HepG2 (cell line): ENCODE measurements at regions not wholly inside any gene's neighbourhood (a gene's known extent, or its start where the extent isn't known, plus 50 kb on each side); places are given as distances from the start of the nearest gene placed in this dataset.

Source experiments
- ATAC-seq: fragments of 200-7000 bp; cut with Tn5 transposase; 3 replicates; pipeline ENCODE4 v1.9.1; 2020; ENCODE audit warnings: mild to moderate bottlenecking, moderate library complexity
- BruUV-seq: library from RNA; stranded (reverse); fragments of 400-500 nt; replicated peaks from 2 replicates; lab custom pipeline; 2021; lab: Mats Ljungman, UMichigan
- CTCF ChIA-PET: fragments of 300-600 bp; formaldehyde crosslinking; extraction: SDS; loops from one replicate; lab custom pipeline; 2021; ENCODE audit warnings: low total read pairs, inconsistent platforms, low intra/inter-chr PET ratio; lab: Yijun Ruan, JAX
- POLR2A ChIA-PET: fragments of 350-600 bp; sonication (Branson Sonifier 250); formaldehyde crosslinking; loops from one replicate; lab custom pipeline; 2020; ENCODE audit warnings: antibody characterized with exemption, inconsistent platforms; lab: Yijun Ruan, JAX
- DNase-seq: peaks from one replicate; pipeline ENCODE4 v3.0.0-alpha.2; 2015; ENCODE audit warnings: low spot score
- FAIRE-seq: peaks from 3 replicates; lab custom pipeline; 2011; peaks lifted over from hg19 to GRCh38; lab: Jason Lieb, UNC
- H2AFZ ChIP-seq: one replicate; pipeline ENCODE4 v1.6.1; 2011; ENCODE audit warnings: low read length, inconsistent platforms
- H3K27ac ChIP-seq: fragments of 300-600 bp; 3 replicates; pipeline ENCODE4 v1.8.0; 2011; ENCODE audit warnings: mixed run types, mild to moderate bottlenecking, mixed read lengths, low read length, inconsistent platforms; ENCODE audit not compliant: insufficient read depth; ENCODE audit errors: extremely low read length
- H3K27me3 ChIP-seq, 2 experiments: fragments of 200-600 bp in 1 of 2; 2 replicates in 1 of 2; 3 replicates in 1 of 2; pipeline versions ENCODE4 v1.6.0 to v1.8.0; 2011; ENCODE audit warnings: low read length in 2 of 2, mild to moderate bottlenecking in 2 of 2, moderate library complexity in 2 of 2, inconsistent platforms in 1 of 2; ENCODE audit not compliant: insufficient read depth in 2 of 2, control insufficient read depth in 1 of 2
- H3K36me3 ChIP-seq, 2 experiments: fragments of 200-600 bp in 1 of 2; replicated peaks in 1 of 2; 2 replicates in 1 of 2; 3 replicates in 1 of 2; pipeline versions ENCODE4 v1.5.1 to v1.8.0; 2011; ENCODE audit warnings: low read length in 2 of 2, inconsistent platforms in 1 of 2; ENCODE audit not compliant: insufficient read depth in 2 of 2, control insufficient read depth in 1 of 2
- H3K4me1 ChIP-seq: 2 replicates; pipeline ENCODE4 v1.5.1; 2012; ENCODE audit warnings: low read length, inconsistent platforms; ENCODE audit not compliant: insufficient read depth
- H3K4me2 ChIP-seq: 2 replicates; pipeline ENCODE4 v1.6.0; 2011; ENCODE audit warnings: low read depth, low read length, inconsistent platforms
- H3K4me3 ChIP-seq, 3 experiments: fragments of 200-600 bp in 1 of 3; sonication (generic), shearing (Covaris generic) in 1 of 3; replicated peaks in 1 of 3; 2 replicates each; pipeline ENCODE4 v1.5.1; 2011 to 2016; ENCODE audit warnings: low read length in 3 of 3, inconsistent platforms in 2 of 3, low read depth in 2 of 3, mild to moderate bottlenecking in 2 of 3, control low read depth in 1 of 3, mixed read lengths in 1 of 3; ENCODE audit not compliant: insufficient read depth in 1 of 3
- H3K79me2 ChIP-seq: one replicate; pipeline ENCODE4 v1.6.1; 2011; ENCODE audit warnings: low read length, inconsistent platforms; ENCODE audit not compliant: insufficient read depth
- H3K9ac ChIP-seq: 2 replicates; pipeline ENCODE4 v1.6.0; 2011; ENCODE audit warnings: mild to moderate bottlenecking, low read depth, low read length, inconsistent platforms; ENCODE audit not compliant: insufficient read depth
- H3K9me3 ChIP-seq: 2 replicates; pipeline ENCODE4 v1.5.1; 2012; ENCODE audit warnings: mild to moderate bottlenecking, low read length
- H4K20me1 ChIP-seq: 2 replicates; pipeline ENCODE4 v1.6.0; 2011; ENCODE audit warnings: inconsistent platforms, mild to moderate bottlenecking, low read length, moderate library complexity; ENCODE audit not compliant: insufficient read depth
- BCLAF1 ChIP-seq: fragments of 450-650 bp; IDR thresholded peaks from 2 replicates; pipeline ENCODE4 v1.6.1; 2017; ENCODE audit warnings: mild to moderate bottlenecking
- DNMT3B ChIP-seq: conservative IDR thresholded peaks from 2 replicates; pipeline ENCODE4 v1.6.1; 2016; ENCODE audit warnings: missing biosample characterization, control low read depth
- FOXO1 ChIP-seq: sonication (generic); formaldehyde crosslinking; IDR thresholded peaks from 2 replicates; pipeline ENCODE4 v1.4.0; 2020; ENCODE audit warnings: missing genetic modification reagents
- KAT2B ChIP-seq: fragments of 150-350 bp; IDR thresholded peaks from 2 replicates; pipeline ENCODE4 v1.6.1; 2014; ENCODE audit warnings: low read depth, low read length, borderline replicate concordance
- PHF21A ChIP-seq: sonication (generic); formaldehyde crosslinking; IDR thresholded peaks from 2 replicates; pipeline ENCODE4 v1.5.0; 2020; ENCODE audit warnings: mild to moderate bottlenecking, missing genetic modification reagents
- RBM22 ChIP-seq: fragments of 200-400 bp; formaldehyde crosslinking; optimal IDR thresholded peaks from 2 replicates; pipeline ENCODE3; 2017; ENCODE audit warnings: mild to moderate bottlenecking, low read length, moderate library complexity
- SETDB1 ChIP-seq: sonication (generic); formaldehyde crosslinking; IDR thresholded peaks from 2 replicates; pipeline ENCODE4 v1.5.1; 2020; ENCODE audit warnings: missing genetic modification reagents, mild to moderate bottlenecking, borderline replicate concordance
- SMARCE1 ChIP-seq: fragments of 450-650 bp; IDR thresholded peaks from 2 replicates; pipeline ENCODE4 v1.6.1; 2017; ENCODE audit warnings: borderline replicate concordance
- ZBTB34 ChIP-seq: sonication (generic); formaldehyde crosslinking; IDR thresholded peaks from 2 replicates; pipeline ENCODE4 v1.8.0; 2022; ENCODE audit warnings: mild to moderate bottlenecking, missing genetic modification reagents
- ZBTB42 ChIP-seq: sonication (generic); formaldehyde crosslinking; IDR thresholded peaks from 2 replicates; pipeline ENCODE4 v1.5.0; 2020; ENCODE audit warnings: mild to moderate bottlenecking, missing genetic modification reagents
- ZNF124 ChIP-seq: sonication (generic); formaldehyde crosslinking; IDR thresholded peaks from 2 replicates; pipeline ENCODE4 v1.4.0; 2020; ENCODE audit warnings: missing genetic modification reagents
- ZNF136 ChIP-seq: sonication (generic); formaldehyde crosslinking; IDR thresholded peaks from 2 replicates; pipeline ENCODE4 v1.8.1; 2022; ENCODE audit warnings: low read depth, mild to moderate bottlenecking, moderate library complexity, missing genetic modification reagents
- ZNF776 ChIP-seq: sonication (generic); formaldehyde crosslinking; IDR thresholded peaks from 2 replicates; pipeline ENCODE4 v1.4.0; 2020; ENCODE audit warnings: mild to moderate bottlenecking, missing genetic modification reagents
- WGBS: methylation state at CpG from one replicate; pipeline ENCODE4 v1.1.6; 2017; ENCODE audit warnings: low lambda C conversion rate; 5-methylcytosine and 5-hydroxymethylcytosine counted together
- in situ Hi-C: cut with HindIII; loops from 2 replicates; pipeline ENCODE4 v1.10.0; 2017; ENCODE audit warnings: low pct_unique_long_range_greater_than_20kb; ENCODE audit not compliant: extremely low pct_ligation_motif_present
- intact Hi-C: fragments of 100-400 bp; cut with micrococcal nuclease; formaldehyde crosslinking; loops from one replicate; pipeline ENCODE4 v1.10.0; 2022; ENCODE audit not compliant: unreplicated experiment
- TF ChIP-seq, protein P1 (sequence below): sonication (generic); formaldehyde crosslinking; IDR thresholded peaks from 2 replicates; pipeline ENCODE4 v1.9.0; 2021; ENCODE audit warnings: missing genetic modification reagents, mild to moderate bottlenecking, borderline replicate concordance
- TF ChIP-seq, protein P2 (sequence below): fragments of 450-650 bp; IDR thresholded peaks from 2 replicates; pipeline ENCODE4 v1.6.1; 2017
- TF ChIP-seq, protein P3 (sequence below): sonication (generic); formaldehyde crosslinking; IDR thresholded peaks from 2 replicates; pipeline ENCODE4 v1.5.0; 2020; ENCODE audit warnings: missing genetic modification reagents

- intact Hi-C loops: no loop called here
- FAIRE-seq (no peak), ATAC-seq (no peak), DNase-seq (no peak)
- ChIA-PET CTCF (no interaction called here), POLR2A (no interaction called here)
- Histone ChIP-seq H3K27ac (no peak overlapping the region), H3K9me3 (no peaks in the 10 kb centered on the region), H2AFZ (no peak overlapping the region), H3K36me3 (no peaks in the 10 kb centered on the region), H4K20me1 (no peaks in the 10 kb centered on the region), H3K27me3 (no peaks in the 10 kb centered on the region), H3K4me2 (no peak overlapping the region), H3K79me2 (no peaks in the 10 kb centered on the region), H3K9ac (no peak overlapping the region), H3K4me1 (no peaks in the 10 kb centered on the region), H3K4me3 (no peak overlapping the region)
- 0% methylated on average over 1 of the region's 1 CpG for WGBS
- TF ChIP-seq, protein P1, sequence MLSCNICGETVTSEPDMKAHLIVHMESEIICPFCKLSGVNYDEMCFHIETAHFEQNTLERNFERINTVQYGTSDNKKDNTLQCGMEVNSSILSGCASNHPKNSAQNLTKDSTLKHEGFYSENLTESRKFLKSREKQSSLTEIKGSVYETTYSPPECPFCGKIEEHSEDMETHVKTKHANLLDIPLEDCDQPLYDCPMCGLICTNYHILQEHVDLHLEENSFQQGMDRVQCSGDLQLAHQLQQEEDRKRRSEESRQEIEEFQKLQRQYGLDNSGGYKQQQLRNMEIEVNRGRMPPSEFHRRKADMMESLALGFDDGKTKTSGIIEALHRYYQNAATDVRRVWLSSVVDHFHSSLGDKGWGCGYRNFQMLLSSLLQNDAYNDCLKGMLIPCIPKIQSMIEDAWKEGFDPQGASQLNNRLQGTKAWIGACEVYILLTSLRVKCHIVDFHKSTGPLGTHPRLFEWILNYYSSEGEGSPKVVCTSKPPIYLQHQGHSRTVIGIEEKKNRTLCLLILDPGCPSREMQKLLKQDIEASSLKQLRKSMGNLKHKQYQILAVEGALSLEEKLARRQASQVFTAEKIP (CRISPR knock-in tag): no peak
- TF ChIP-seq DNMT3B: no peak
- TF ChIP-seq ZBTB34 (CRISPR knock-in tag): no peak
- TF ChIP-seq RBM22: no peak
- no peak for TF ChIP-seq PHF21A (CRISPR knock-in tag)
- TF ChIP-seq ZNF776 (CRISPR knock-in tag): no peak
- TF ChIP-seq, protein P2, sequence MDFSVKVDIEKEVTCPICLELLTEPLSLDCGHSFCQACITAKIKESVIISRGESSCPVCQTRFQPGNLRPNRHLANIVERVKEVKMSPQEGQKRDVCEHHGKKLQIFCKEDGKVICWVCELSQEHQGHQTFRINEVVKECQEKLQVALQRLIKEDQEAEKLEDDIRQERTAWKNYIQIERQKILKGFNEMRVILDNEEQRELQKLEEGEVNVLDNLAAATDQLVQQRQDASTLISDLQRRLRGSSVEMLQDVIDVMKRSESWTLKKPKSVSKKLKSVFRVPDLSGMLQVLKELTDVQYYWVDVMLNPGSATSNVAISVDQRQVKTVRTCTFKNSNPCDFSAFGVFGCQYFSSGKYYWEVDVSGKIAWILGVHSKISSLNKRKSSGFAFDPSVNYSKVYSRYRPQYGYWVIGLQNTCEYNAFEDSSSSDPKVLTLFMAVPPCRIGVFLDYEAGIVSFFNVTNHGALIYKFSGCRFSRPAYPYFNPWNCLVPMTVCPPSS: no peak
- TF ChIP-seq BCLAF1: no peak
- TF ChIP-seq SMARCE1: no peak
- no peak for TF ChIP-seq ZNF124 (CRISPR knock-in tag)
- TF ChIP-seq ZBTB42: no peak
- TF ChIP-seq FOXO1 (CRISPR knock-in tag): no peak
- no peak for TF ChIP-seq ZNF136 (CRISPR knock-in tag)
- no peak for TF ChIP-seq SETDB1 (CRISPR knock-in tag)
- TF ChIP-seq, protein P3, sequence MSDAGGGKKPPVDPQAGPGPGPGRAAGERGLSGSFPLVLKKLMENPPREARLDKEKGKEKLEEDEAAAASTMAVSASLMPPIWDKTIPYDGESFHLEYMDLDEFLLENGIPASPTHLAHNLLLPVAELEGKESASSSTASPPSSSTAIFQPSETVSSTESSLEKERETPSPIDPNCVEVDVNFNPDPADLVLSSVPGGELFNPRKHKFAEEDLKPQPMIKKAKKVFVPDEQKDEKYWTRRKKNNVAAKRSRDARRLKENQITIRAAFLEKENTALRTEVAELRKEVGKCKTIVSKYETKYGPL (CRISPR knock-in tag): no peak
- TF ChIP-seq KAT2B: no peak
- BruUV-seq: no TSS peak
- in situ Hi-C loops: no loop called here
Measured at GRCh38 chr10:55867848-55868247, 493.2 kb downstream of the ZWINT start.
